SU-DHL-6 (cell line): ENCODE measurements at regions not wholly inside any gene's neighbourhood (a gene's known extent, or its start where the extent isn't known, plus 50 kb on each side); places are given as distances from the start of the nearest gene placed in this dataset.
"Not testable (repeated sequence)": the region's sequence is repeated elsewhere in the genome, so short reads cannot be mapped to it uniquely, and the experiment has no call there.

Source experiments
- CTCF ChIP-seq: fragments of 200-600 bp; sonication (generic); IDR thresholded peaks from one replicate; pipeline ENCODE4 v1.5.1; 2017; ENCODE audit warnings: antibody characterized with exemption, mild to moderate bottlenecking, low read length, moderate library complexity; ENCODE audit not compliant: insufficient read depth, poor library complexity, severe bottlenecking
- EZH2phosphoT487 ChIP-seq: fragments of 200-600 bp; sonication (generic), shearing (Covaris generic); conservative IDR thresholded peaks from 2 replicates; pipeline ENCODE4 v1.6.1; 2018; ENCODE audit warnings: mild to moderate bottlenecking, antibody characterized with exemption, low read length, moderate library complexity, mixed read lengths

- TF ChIP-seq CTCF, result peak; percentile 37
- not testable (repeated sequence) for TF ChIP-seq EZH2phosphoT487
These were observed 135.1 kb upstream of the DUSP22 start for GRCh38 chr6:157176-157575.
